ENCODE measurements at regions not wholly inside any gene's neighbourhood (a gene's known extent, or its start where the extent isn't known, plus 50 kb on each side); places are given as distances from the start of the nearest gene placed in this dataset.

GRCh38 chr3:94612631-94613030 is 549.8 kb downstream of the NSUN3 start:
- Mint-ChIP-seq H3K27me3 (ENCODE audit: unreplicated experiment) (no peaks in the 10 kb centered on the region), H3K36me3 (ENCODE audit: insufficient read depth, unreplicated experiment) (peaks cover 5% of the 10 kb centered on the region), H3K4me1 (ENCODE audit: low read depth, unreplicated experiment) (peaks cover 21% of the 10 kb centered on the region), H3K9me3 (ENCODE audit: low read depth, unreplicated experiment) (peaks cover 2% of the 10 kb centered on the region), H3K4me3 (ENCODE audit: low read depth, unreplicated experiment) (no peak overlapping the region), H3K27ac (ENCODE audit: unreplicated experiment) (no peak overlapping the region)
- DNase-seq: no peak
- BruUV-seq (replicated peaks): no TSS peak
- TF ChIP-seq, protein P1, sequence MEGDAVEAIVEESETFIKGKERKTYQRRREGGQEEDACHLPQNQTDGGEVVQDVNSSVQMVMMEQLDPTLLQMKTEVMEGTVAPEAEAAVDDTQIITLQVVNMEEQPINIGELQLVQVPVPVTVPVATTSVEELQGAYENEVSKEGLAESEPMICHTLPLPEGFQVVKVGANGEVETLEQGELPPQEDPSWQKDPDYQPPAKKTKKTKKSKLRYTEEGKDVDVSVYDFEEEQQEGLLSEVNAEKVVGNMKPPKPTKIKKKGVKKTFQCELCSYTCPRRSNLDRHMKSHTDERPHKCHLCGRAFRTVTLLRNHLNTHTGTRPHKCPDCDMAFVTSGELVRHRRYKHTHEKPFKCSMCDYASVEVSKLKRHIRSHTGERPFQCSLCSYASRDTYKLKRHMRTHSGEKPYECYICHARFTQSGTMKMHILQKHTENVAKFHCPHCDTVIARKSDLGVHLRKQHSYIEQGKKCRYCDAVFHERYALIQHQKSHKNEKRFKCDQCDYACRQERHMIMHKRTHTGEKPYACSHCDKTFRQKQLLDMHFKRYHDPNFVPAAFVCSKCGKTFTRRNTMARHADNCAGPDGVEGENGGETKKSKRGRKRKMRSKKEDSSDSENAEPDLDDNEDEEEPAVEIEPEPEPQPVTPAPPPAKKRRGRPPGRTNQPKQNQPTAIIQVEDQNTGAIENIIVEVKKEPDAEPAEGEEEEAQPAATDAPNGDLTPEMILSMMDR (IDR thresholded peaks at IDR 0.05; ENCODE audit: unreplicated experiment): no peak
- intact Hi-C loops (cut with micrococcal nuclease; ENCODE audit: unreplicated experiment): no loop called here
- CTCF ChIA-PET: no interaction called here

DNA sequence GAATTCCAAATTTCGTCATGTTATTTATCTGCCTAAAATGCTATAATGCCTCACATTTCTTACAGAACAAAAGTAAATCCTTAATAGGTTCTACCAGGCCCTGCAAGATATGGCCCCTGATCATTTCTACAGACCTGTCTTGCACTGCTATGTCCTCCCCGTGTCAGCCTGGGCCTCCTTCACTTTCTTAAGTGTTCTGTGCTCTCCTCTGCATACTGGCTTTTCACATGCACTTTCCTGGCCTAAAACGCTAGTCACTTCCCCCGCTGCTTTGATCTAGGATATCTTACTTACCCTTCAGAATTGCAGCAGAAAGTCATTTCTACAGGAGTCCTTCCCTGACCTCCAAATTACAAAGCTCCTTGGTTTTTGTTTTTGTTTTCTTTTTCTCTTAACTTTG is 551.3 kb downstream of the NSUN3 start:
- CTCF ChIA-PET: no interaction called here
- DNase-seq: no peak
- Mint-ChIP-seq H3K36me3 (ENCODE audit: insufficient read depth, unreplicated experiment) (peaks cover 5% of the 10 kb centered on the region), H3K4me1 (ENCODE audit: low read depth, unreplicated experiment) (peaks cover 27% of the 10 kb centered on the region), H3K9me3 (ENCODE audit: low read depth, unreplicated experiment) (no peaks in the 10 kb centered on the region), H3K27ac (ENCODE audit: unreplicated experiment) (no peak overlapping the region), H3K4me3 (ENCODE audit: low read depth, unreplicated experiment) (no peak overlapping the region), H3K27me3 (ENCODE audit: unreplicated experiment) (no peaks in the 10 kb centered on the region)
- intact Hi-C loops (cut with micrococcal nuclease; ENCODE audit: unreplicated experiment): no loop called here
- no TSS peak for BruUV-seq (replicated peaks)
- TF ChIP-seq, protein P1 (IDR thresholded peaks at IDR 0.05; ENCODE audit: unreplicated experiment): no peak

DNA sequence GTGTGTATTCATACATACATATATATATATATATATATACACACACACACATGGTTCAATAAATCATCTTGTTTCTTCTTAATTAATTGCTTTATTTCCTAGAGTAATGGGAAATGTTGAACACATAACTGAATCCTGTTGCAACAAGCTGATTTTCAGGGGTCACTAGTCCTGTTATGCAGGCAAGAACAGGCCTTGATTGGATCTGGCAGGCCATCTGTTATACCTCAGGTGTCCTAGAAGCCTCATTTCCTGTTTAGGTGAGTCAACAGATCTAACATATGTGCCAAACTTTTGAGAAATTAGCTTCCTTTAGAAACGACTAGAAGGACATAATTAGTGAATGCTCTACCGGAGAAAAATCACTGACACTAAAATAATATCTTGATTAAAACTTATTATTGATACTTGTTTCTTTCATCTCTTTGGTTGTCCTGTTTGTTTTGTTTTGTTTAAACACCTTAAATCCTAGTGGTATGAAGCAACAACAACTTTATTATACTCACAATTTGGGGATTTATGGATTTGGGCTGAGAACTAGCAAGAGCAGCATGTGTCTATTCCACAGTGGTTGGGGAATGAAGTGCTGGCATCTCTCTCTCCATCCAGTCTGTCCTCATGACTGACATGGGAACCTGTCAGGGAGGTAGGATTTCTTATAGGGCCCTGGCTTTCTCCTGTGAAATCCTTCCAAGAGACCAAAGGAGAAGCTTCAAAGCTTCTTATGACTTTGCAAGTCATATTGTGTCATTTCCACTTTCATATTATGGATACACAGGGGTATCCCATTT is 552.6 kb downstream of the NSUN3 start:
- Mint-ChIP-seq H3K9me3 (ENCODE audit: low read depth, unreplicated experiment) (no peaks in the 10 kb centered on the region), H3K4me3 (ENCODE audit: low read depth, unreplicated experiment) (no peak overlapping the region), H3K4me1 (ENCODE audit: low read depth, unreplicated experiment) (peaks cover 27% of the 10 kb centered on the region), H3K27me3 (ENCODE audit: unreplicated experiment) (no peaks in the 10 kb centered on the region), H3K27ac (ENCODE audit: unreplicated experiment) (no peak overlapping the region), H3K36me3 (ENCODE audit: insufficient read depth, unreplicated experiment) (peaks cover 5% of the 10 kb centered on the region)
- intact Hi-C loops (cut with micrococcal nuclease; ENCODE audit: unreplicated experiment): loop anchor here (2.0 kb wide), 1 partner anchor 33 kb away; no protein-coding TSS in a partner anchor
- TF ChIP-seq, protein P1 (IDR thresholded peaks at IDR 0.05; ENCODE audit: unreplicated experiment): no peak
- CTCF ChIA-PET: no interaction called here
- DNase-seq: no peak
- no TSS peak for BruUV-seq (replicated peaks)

GRCh38 chr3:94616833-94617232 is 554.0 kb downstream of the NSUN3 start:
- H3K9me3 Mint-ChIP-seq (ENCODE audit: low read depth, unreplicated experiment): no peaks in the 10 kb centered on the region
- TF ChIP-seq, protein P1 (IDR thresholded peaks at IDR 0.05; ENCODE audit: unreplicated experiment): no peak
- intact Hi-C loops (cut with micrococcal nuclease; ENCODE audit: unreplicated experiment): loop anchor here (2.0 kb wide), 1 partner anchor 32 kb away; no protein-coding TSS in a partner anchor
- peaks cover 27% of the 10 kb centered on the region for H3K4me1 Mint-ChIP-seq (ENCODE audit: low read depth, unreplicated experiment)
- peak overlapping the region; percentile 84 for H3K27ac Mint-ChIP-seq (ENCODE audit: unreplicated experiment)
- CTCF ChIA-PET: interaction anchor here (0.7 kb wide), 1 partner anchor 637 kb away, joined by 5 read pairs; no protein-coding TSS in a partner anchor
- BruUV-seq (replicated peaks): no TSS peak
- H3K27me3 Mint-ChIP-seq (ENCODE audit: unreplicated experiment): no peaks in the 10 kb centered on the region
- peak overlapping the region; percentile 41 for H3K4me3 Mint-ChIP-seq (ENCODE audit: low read depth, unreplicated experiment)
- H3K36me3 Mint-ChIP-seq (ENCODE audit: insufficient read depth, unreplicated experiment): peaks cover 5% of the 10 kb centered on the region
- no peak for DNase-seq
